ENCODE measurements at regions not wholly inside any gene's neighbourhood (a gene's known extent, or its start where the extent isn't known, plus 50 kb on each side); places are given as distances from the start of the nearest gene placed in this dataset.
A peak's percentile ranks its signal among the peaks of the same experiment; 100 is the strongest.

GRCh38 chr14:39712293-39712999 is 280.2 kb upstream of the FBXO33 start:
- no peaks in the 10 kb centered on the region for H3K36me3 Mint-ChIP-seq
- no peak for ATAC-seq (ENCODE audit: low read depth in 2 of 2)
- H3K9me3 Mint-ChIP-seq, result peaks cover 4 to 27% (median 12%) of the 10 kb centered on the region in 7 donors
- no peaks in the 10 kb centered on the region for H3K27me3 Mint-ChIP-seq
- no peak for DNase-seq
- no peaks in the 10 kb centered on the region for H3K4me1 Mint-ChIP-seq
- H3K4me3 Mint-ChIP-seq, result no peak overlapping the region
- no peak overlapping the region for H3K27ac Mint-ChIP-seq

DNA sequence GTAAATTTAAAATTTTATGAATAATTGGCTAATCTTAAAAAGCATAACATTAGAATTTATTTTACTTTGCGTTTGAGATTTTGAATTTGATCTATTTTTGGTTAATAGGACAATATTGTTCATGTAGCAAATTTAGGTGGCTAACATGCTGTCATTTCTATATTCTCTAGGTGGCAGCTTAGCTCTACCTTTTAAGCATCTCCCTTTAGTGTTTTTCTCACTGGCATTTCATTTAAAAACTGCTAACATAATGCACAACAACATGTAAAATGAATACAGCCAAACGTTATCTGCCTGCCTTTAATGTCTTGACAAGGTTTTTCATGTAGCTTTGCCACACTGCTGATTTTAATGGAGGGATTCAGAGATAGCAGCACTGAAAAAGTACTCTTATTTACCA is 272.4 kb upstream of the FBXO33 start:
- Mint-ChIP-seq H3K27ac (no peak overlapping the region), H3K36me3 (no peaks in the 10 kb centered on the region), H3K9me3 (peaks cover 0 to 23% (median 13%) of the 10 kb centered on the region in 7 donors), H3K4me3 (no peak overlapping the region), H3K4me1 (no peaks in the 10 kb centered on the region), H3K27me3 (no peaks in the 10 kb centered on the region)
- no peak for ATAC-seq (ENCODE audit: low read depth in 2 of 2)
- DNase-seq, result no peak

GRCh38 chr14:39694341-39694740 is 262.1 kb upstream of the FBXO33 start:
- peaks cover 5 to 28% (median 13%) of the 10 kb centered on the region in 7 donors for H3K9me3 Mint-ChIP-seq
- H3K4me3 Mint-ChIP-seq, result no peak overlapping the region
- H3K27ac Mint-ChIP-seq, result no peak overlapping the region
- H3K4me1 Mint-ChIP-seq, result no peaks in the 10 kb centered on the region
- no peaks in the 10 kb centered on the region for H3K36me3 Mint-ChIP-seq
- no peak for ATAC-seq (ENCODE audit: low read depth in 2 of 2)
- no peaks in the 10 kb centered on the region for H3K27me3 Mint-ChIP-seq
- no peak for DNase-seq

- Mint-ChIP-seq H3K27me3 (no peaks in the 10 kb centered on the region), H3K27ac (no peak overlapping the region), H3K4me3 (no peak overlapping the region), H3K9me3 (peaks cover 0 to 4% (median 0%) of the 10 kb centered on the region in 7 donors), H3K36me3 (no peaks in the 10 kb centered on the region), H3K4me1 (peaks cover 0 to 5% (median 3%) of the 10 kb centered on the region in 3 donors)
- DNase-seq (no peak), ATAC-seq (ENCODE audit: low read depth in 2 of 2) (no peak)
These were observed 251.5 kb upstream of the FBXO33 start for GRCh38 chr14:39683691-39684260.

- Mint-ChIP-seq H3K4me1 (peaks cover 0 to 5% (median 3%) of the 10 kb centered on the region in 3 donors), H3K4me3 (no peak overlapping the region), H3K27me3 (no peaks in the 10 kb centered on the region), H3K27ac (no peak overlapping the region), H3K36me3 (no peaks in the 10 kb centered on the region), H3K9me3 (peaks cover 0 to 8% (median 0%) of the 10 kb centered on the region in 7 donors)
- no peak for ATAC-seq (ENCODE audit: low read depth in 2 of 2)
- no peak for DNase-seq
These were observed 250.3 kb upstream of the FBXO33 start for GRCh38 chr14:39682582-39682981.

DNA sequence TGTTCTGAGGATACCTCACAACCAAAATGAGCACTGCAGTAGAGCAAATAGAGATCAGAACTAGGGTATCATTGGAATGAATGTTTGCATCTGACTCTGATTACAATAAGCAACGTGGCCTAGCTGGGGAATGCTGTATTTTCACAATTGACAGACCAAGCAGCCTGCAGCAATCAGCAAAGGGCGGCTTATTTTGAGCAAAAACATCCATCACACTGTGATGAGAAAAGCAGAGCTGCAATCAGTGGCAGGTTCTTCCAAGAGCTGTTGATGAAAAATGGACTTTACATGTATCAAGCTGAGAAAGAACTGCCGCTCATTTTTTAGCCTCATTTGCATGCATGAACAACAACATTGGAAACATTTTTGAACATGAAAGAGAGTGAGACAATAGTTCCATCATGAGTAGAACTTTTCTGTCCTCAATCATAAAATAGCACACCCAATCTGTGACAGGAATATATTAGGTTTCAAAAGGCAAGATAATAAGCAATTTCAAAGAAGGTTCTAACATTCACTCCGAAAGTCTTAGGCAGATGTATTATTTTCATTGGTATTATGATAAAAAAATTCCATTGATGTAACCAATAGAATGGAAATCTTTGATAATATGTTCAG is 249.7 kb upstream of the FBXO33 start:
- no peak for DNase-seq
- Mint-ChIP-seq H3K27ac (no peak overlapping the region), H3K27me3 (no peaks in the 10 kb centered on the region), H3K9me3 (peaks cover 0 to 8% (median 0%) of the 10 kb centered on the region in 7 donors), H3K36me3 (no peaks in the 10 kb centered on the region), H3K4me1 (peaks cover 0 to 5% (median 3%) of the 10 kb centered on the region in 3 donors), H3K4me3 (no peak overlapping the region)
- no peak for ATAC-seq (ENCODE audit: low read depth in 2 of 2)

DNA sequence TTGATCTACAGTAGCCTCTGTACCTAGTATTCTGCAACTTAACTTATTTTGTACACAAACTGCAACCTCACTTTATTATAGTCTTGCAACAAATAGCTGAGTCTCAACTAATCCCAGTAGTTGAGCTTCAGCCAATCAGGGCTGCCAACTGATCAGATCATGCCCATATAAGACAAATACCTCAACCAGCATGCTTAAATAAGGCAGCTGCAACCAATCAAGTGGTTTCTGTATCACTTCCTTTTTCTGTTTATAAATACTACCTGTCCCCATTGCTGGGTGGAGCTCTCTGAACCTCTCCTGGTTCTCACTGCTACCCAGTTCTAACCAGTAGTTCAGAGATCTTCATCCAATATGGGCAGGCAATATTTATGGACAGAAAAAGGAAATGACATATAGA is 248.5 kb upstream of the FBXO33 start:
- Mint-ChIP-seq H3K4me1 (peaks cover 0 to 5% (median 3%) of the 10 kb centered on the region in 3 donors), H3K27me3 (no peaks in the 10 kb centered on the region), H3K36me3 (no peaks in the 10 kb centered on the region), H3K9me3 (peaks cover 0 to 8% (median 0%) of the 10 kb centered on the region in 7 donors), H3K27ac (no peak overlapping the region), H3K4me3 (no peak overlapping the region)
- DNase-seq (no peak), ATAC-seq (ENCODE audit: low read depth in 2 of 2) (no peak)

- no peak overlapping the region for H3K4me3 Mint-ChIP-seq
- no peaks in the 10 kb centered on the region for H3K4me1 Mint-ChIP-seq
- H3K27ac Mint-ChIP-seq, result no peak overlapping the region
- DNase-seq (no peak), ATAC-seq (ENCODE audit: low read depth in 2 of 2) (no peak)
- H3K36me3 Mint-ChIP-seq, result no peaks in the 10 kb centered on the region
- peaks cover 0 to 9% (median 0%) of the 10 kb centered on the region in 7 donors for H3K9me3 Mint-ChIP-seq
- H3K27me3 Mint-ChIP-seq, result no peaks in the 10 kb centered on the region
These were observed 241.5 kb upstream of the FBXO33 start for GRCh38 chr14:39673734-39674133.

DNA sequence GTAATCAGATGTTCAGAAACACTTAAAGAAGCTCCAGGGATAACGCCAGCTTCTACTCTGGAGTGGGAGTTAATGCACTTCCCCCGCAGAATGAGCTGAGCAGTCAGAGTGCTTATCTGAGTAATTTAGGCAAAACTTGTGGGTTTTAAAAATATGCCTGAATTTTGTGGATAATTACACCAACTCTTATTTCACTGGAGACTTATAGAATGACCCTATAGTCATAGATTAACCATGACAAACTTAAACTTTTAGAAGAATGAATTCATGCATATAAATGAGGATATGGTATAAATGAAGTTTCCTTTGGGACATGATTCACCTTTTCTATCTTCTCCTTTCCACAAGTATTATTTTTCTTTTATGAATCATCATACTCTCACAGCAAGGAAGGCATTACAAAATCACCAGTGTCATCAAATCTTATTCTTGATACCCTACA is 241.1 kb upstream of the FBXO33 start:
- Mint-ChIP-seq H3K9me3 (peaks cover 0 to 9% (median 0%) of the 10 kb centered on the region in 7 donors), H3K4me3 (no peak overlapping the region), H3K27ac (no peak overlapping the region), H3K4me1 (no peaks in the 10 kb centered on the region), H3K36me3 (no peaks in the 10 kb centered on the region), H3K27me3 (no peaks in the 10 kb centered on the region)
- DNase-seq (no peak), ATAC-seq (ENCODE audit: low read depth in 2 of 2) (no peak)

- Mint-ChIP-seq H3K27ac (no peak overlapping the region), H3K9me3 (peaks cover 0 to 7% (median 0%) of the 10 kb centered on the region in 7 donors), H3K4me1 (no peaks in the 10 kb centered on the region), H3K27me3 (no peaks in the 10 kb centered on the region), H3K36me3 (no peaks in the 10 kb centered on the region), H3K4me3 (no peak overlapping the region)
- ATAC-seq (ENCODE audit: low read depth in 2 of 2) (no peak), DNase-seq (no peak)
These were observed 236.2 kb upstream of the FBXO33 start for GRCh38 chr14:39668449-39668848.

- no peak for ATAC-seq (ENCODE audit: low read depth in 2 of 2)
- Mint-ChIP-seq H3K9me3 (peaks cover 0 to 7% (median 2%) of the 10 kb centered on the region in 7 donors), H3K27me3 (no peaks in the 10 kb centered on the region), H3K4me1 (no peaks in the 10 kb centered on the region), H3K27ac (peak overlapping the region in 1 of 6 donors; percentile 41), H3K4me3 (no peak overlapping the region), H3K36me3 (no peaks in the 10 kb centered on the region)
- no peak for DNase-seq
These were observed 234.2 kb upstream of the FBXO33 start for GRCh38 chr14:39666386-39666785.

- Mint-ChIP-seq H3K4me1 (no peaks in the 10 kb centered on the region), H3K27me3 (no peaks in the 10 kb centered on the region), H3K4me3 (no peak overlapping the region), H3K36me3 (no peaks in the 10 kb centered on the region), H3K27ac (no peak overlapping the region), H3K9me3 (peaks cover 0 to 8% (median 3%) of the 10 kb centered on the region in 7 donors)
- ATAC-seq (ENCODE audit: low read depth in 2 of 2) (no peak), DNase-seq (no peak)
These were observed 232.8 kb upstream of the FBXO33 start for GRCh38 chr14:39665075-39665475.

GRCh38 chr14:39664646-39665045 is 232.4 kb upstream of the FBXO33 start:
- H3K9me3 Mint-ChIP-seq, result peaks cover 0 to 8% (median 3%) of the 10 kb centered on the region in 7 donors
- no peak for ATAC-seq (ENCODE audit: low read depth in 2 of 2)
- H3K4me1 Mint-ChIP-seq, result no peaks in the 10 kb centered on the region
- H3K36me3 Mint-ChIP-seq, result no peaks in the 10 kb centered on the region
- no peak overlapping the region for H3K4me3 Mint-ChIP-seq
- DNase-seq, result no peak
- H3K27ac Mint-ChIP-seq, result no peak overlapping the region
- no peaks in the 10 kb centered on the region for H3K27me3 Mint-ChIP-seq

GRCh38 chr14:39641224-39641623 is 209.0 kb upstream of the FBXO33 start:
- H3K4me3 Mint-ChIP-seq, result no peak overlapping the region
- no peak for ATAC-seq (ENCODE audit: low read depth in 2 of 2)
- DNase-seq, result no peak
- no peaks in the 10 kb centered on the region for H3K4me1 Mint-ChIP-seq
- peaks cover 0 to 21% of the 10 kb centered on the region in 2 donors for H3K36me3 Mint-ChIP-seq
- peaks cover 14 to 35% (median 21%) of the 10 kb centered on the region in 7 donors for H3K9me3 Mint-ChIP-seq
- H3K27me3 Mint-ChIP-seq, result no peaks in the 10 kb centered on the region
- no peak overlapping the region for H3K27ac Mint-ChIP-seq
